Spleen (tissue), 7 donors: ENCODE measurements at regions not wholly inside any gene's neighbourhood (a gene's known extent, or its start where the extent isn't known, plus 50 kb on each side); places are given as distances from the start of the nearest gene placed in this dataset.

ENCODE experiments used
- CTCF ChIP-seq, 11 experiments: fragments of 200-600 bp in 7 of 11; fragments of 450-650 bp in 4 of 11; sonication (generic) in 4 of 11; IDR thresholded peaks in 8 of 11; conservative IDR thresholded peaks in 3 of 11; 1 replicate in 7 of 11; 2 replicates in 4 of 11; pipeline versions ENCODE4 v1.4.0 to v1.8.0; 2016 to 2021; ENCODE audit warnings: antibody characterized with exemption in 11 of 11, inconsistent platforms in 4 of 11, mild to moderate bottlenecking in 1 of 11
- POLR2AphosphoS5 ChIP-seq, 3 donors: sonication (generic); formaldehyde crosslinking; IDR thresholded peaks; one replicate each; pipeline ENCODE4 v1.5.1; 2017; ENCODE audit warnings: antibody characterized with exemption in 3 of 3
- donor health status: DM: no; HTN: no; CAD: no; lungs with moderate emphysema.
- donor health status: DM: no; HTN: no; CAD: no.
- donor health status: DM: no; HTN: no; CAD: no.

GRCh38 chr10:90480466-90480865 lies 377.4 kb downstream of the HTR7 start:
- TF ChIP-seq CTCF (IDR thresholded peaks at IDR 0.05 in 8 of 11, conservative IDR thresholded peaks at IDR 0.05 in 3 of 11) (no peak), POLR2AphosphoS5 (IDR thresholded peaks at IDR 0.05) (no peak)
